Esophagus muscularis mucosa (tissue), 4 donors: ENCODE measurements at regions not wholly inside any gene's neighbourhood (a gene's known extent, or its start where the extent isn't known, plus 50 kb on each side); places are given as distances from the start of the nearest gene placed in this dataset.

ENCODE experiments used
- DNase-seq: peaks from one replicate; pipeline ENCODE4 v3.0.0-alpha.2; 2017; ENCODE audit errors: extremely low spot score
- H3K27ac ChIP-seq, 4 donors: fragments of 200-600 bp; sonication (generic); replicated peaks in 1 of 4; 1 replicate in 3 of 4; 2 replicates in 1 of 4; pipeline ENCODE4 v1.5.1; 2016 to 2019; ENCODE audit warnings: mild to moderate bottlenecking in 1 of 4
- H3K27me3 ChIP-seq, 4 donors: fragments of 200-600 bp; sonication (generic); one replicate each; pipeline versions ENCODE4 v1.5.1 to v1.6.0; 2016 to 2019
- H3K36me3 ChIP-seq, 4 donors: fragments of 200-600 bp; sonication (generic); one replicate each; pipeline ENCODE4 v1.5.1; 2016 to 2019
- H3K4me1 ChIP-seq, 4 donors: fragments of 200-600 bp; sonication (generic); one replicate each; pipeline ENCODE4 v1.5.1; 2016 to 2019
- H3K4me3 ChIP-seq, 4 donors: fragments of 200-600 bp; sonication (generic); 1 replicate in 2 of 4; 2 replicates in 2 of 4; pipeline ENCODE4 v1.5.1; 2016 to 2019; ENCODE audit warnings: mild to moderate bottlenecking in 4 of 4, moderate library complexity in 1 of 4
- H3K9me3 ChIP-seq, 4 donors: fragments of 200-600 bp; sonication (generic); 1 replicate in 3 of 4; 2 replicates in 1 of 4; pipeline ENCODE4 v1.5.1; 2016 to 2019
- EP300 ChIP-seq: sonication (generic); formaldehyde crosslinking; IDR thresholded peaks from one replicate; pipeline ENCODE4 v1.6.1; 2017; ENCODE audit warnings: antibody characterized with exemption
- POLR2A ChIP-seq: fragments of 450-650 bp; IDR thresholded peaks from one replicate; pipeline ENCODE4 v1.6.1; 2017; ENCODE audit warnings: antibody characterized with exemption, moderate library complexity, mild to moderate bottlenecking, low read depth
- POLR2AphosphoS5 ChIP-seq, 2 donors: sonication (generic); formaldehyde crosslinking; IDR thresholded peaks; one replicate each; pipeline ENCODE4 v1.6.1; 2017; ENCODE audit warnings: antibody characterized with exemption in 2 of 2
- WGBS: methylation state at CpG from one replicate; pipeline ENCODE4 v1.1.5; 2018; 5-methylcytosine and 5-hydroxymethylcytosine counted together
- intact Hi-C: fragments of 100-400 bp; cut with DNase I; formaldehyde crosslinking; loops from one replicate; pipeline ENCODE4 v1.15.1; 2023
- TF ChIP-seq, protein P1 (sequence below), 3 experiments: fragments of 200-600 bp in 2 of 3; fragments of 450-650 bp in 1 of 3; sonication (generic) in 2 of 3; IDR thresholded peaks; one replicate each; pipeline ENCODE4 v1.5.1; 2017 to 2019; ENCODE audit warnings: antibody characterized with exemption in 3 of 3, mild to moderate bottlenecking in 2 of 3, moderate library complexity in 1 of 3

DNA sequence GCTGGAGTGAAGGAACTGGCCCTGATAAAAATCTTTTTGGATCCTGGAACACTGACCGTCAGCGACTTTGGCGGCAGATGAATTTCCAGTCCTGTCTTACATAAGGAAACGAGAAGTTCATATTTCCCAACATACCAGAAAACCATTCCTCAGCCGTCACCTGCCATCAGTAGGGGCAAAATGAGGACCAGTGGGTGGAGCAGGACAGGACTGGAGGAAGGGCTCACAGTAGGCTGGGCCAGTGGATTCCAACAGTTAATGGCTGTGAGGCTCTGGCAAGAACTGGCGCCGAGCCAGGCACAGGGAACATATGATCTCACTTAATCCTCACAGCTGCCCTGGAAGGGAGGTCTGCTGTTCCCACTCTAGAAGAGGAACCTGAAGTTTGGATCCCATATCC, 67.2 kb upstream of the FAM181A start:
- intact Hi-C loops, result no loop called here
- Histone ChIP-seq H3K9me3 (no peaks in the 10 kb centered on the region), H3K27me3 (no peaks in the 10 kb centered on the region), H3K36me3 (no peaks in the 10 kb centered on the region), H3K4me3 (no peak overlapping the region), H3K4me1 (peaks cover 0 to 19% (median 11%) of the 10 kb centered on the region in 4 donors), H3K27ac (no peak overlapping the region)
- WGBS, result 77% methylated on average over 7 of the region's 7 CpGs
- no peak for TF ChIP-seq EP300
- no peak for TF ChIP-seq POLR2A
- TF ChIP-seq, protein P1, sequence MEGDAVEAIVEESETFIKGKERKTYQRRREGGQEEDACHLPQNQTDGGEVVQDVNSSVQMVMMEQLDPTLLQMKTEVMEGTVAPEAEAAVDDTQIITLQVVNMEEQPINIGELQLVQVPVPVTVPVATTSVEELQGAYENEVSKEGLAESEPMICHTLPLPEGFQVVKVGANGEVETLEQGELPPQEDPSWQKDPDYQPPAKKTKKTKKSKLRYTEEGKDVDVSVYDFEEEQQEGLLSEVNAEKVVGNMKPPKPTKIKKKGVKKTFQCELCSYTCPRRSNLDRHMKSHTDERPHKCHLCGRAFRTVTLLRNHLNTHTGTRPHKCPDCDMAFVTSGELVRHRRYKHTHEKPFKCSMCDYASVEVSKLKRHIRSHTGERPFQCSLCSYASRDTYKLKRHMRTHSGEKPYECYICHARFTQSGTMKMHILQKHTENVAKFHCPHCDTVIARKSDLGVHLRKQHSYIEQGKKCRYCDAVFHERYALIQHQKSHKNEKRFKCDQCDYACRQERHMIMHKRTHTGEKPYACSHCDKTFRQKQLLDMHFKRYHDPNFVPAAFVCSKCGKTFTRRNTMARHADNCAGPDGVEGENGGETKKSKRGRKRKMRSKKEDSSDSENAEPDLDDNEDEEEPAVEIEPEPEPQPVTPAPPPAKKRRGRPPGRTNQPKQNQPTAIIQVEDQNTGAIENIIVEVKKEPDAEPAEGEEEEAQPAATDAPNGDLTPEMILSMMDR (IDR thresholded peaks at IDR 0.05), result no peak
- TF ChIP-seq POLR2AphosphoS5 (IDR thresholded peaks at IDR 0.05), result no peak
- no peak for DNase-seq

GRCh38 chr14:93858896-93859295, 68.2 kb upstream of the FAM181A start:
- DNase-seq, result no peak
- Histone ChIP-seq H3K9me3 (no peaks in the 10 kb centered on the region), H3K4me1 (peaks cover 0 to 19% (median 11%) of the 10 kb centered on the region in 4 donors), H3K27me3 (no peaks in the 10 kb centered on the region), H3K27ac (no peak overlapping the region), H3K4me3 (no peak overlapping the region), H3K36me3 (no peaks in the 10 kb centered on the region)
- TF ChIP-seq EP300, result no peak
- no peak for TF ChIP-seq POLR2A
- TF ChIP-seq POLR2AphosphoS5 (IDR thresholded peaks at IDR 0.05), result no peak
- TF ChIP-seq, protein P1 (IDR thresholded peaks at IDR 0.05), result no peak
- 86% methylated on average over 15 of the region's 17 CpGs for WGBS
- intact Hi-C loops, result no loop called here

DNA sequence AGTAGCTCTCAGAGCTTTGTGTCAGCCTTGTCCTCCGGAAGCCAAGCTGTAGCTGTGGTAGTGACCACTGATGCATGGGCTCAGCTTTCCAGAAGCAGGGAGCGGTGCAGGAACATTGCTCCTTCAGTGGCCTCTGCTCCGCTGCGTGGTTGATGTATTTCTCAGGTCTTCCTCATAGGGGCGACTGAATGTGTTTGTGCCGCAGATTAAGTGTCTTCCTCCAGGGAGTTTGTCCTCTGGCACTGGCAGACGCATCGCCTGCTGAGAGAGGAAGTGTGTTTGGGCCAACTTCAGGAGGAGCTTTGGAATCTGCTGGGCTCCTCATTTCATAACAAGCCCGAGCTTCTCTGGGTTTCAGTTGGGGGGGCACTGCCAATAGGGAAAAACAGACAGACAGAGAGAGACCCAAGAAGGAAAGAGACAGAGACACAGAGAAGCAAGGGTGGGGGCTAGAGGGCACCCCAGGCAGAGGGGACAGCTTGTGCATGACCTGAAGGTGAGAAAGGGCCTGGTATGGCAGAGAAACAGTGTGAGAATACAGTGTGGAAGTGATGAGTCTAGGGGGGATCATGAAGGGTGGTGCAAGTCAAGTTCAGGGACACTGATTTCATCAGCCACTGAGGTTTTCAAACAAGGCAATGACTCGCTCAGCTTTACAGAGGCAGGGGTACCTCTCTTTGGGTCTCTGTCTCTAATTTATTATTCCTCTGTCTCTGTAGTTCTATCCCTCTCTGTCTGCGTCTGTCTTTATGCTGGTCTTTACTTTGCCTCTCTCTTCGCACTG, 69.4 kb upstream of the PRIMA1 start:
- Histone ChIP-seq H3K27ac (peak overlapping the region in 1 of 4 donors; percentile 13), H3K36me3 (no peaks in the 10 kb centered on the region), H3K27me3 (no peaks in the 10 kb centered on the region), H3K4me3 (no peak overlapping the region), H3K9me3 (no peaks in the 10 kb centered on the region), H3K4me1 (peaks cover 0 to 19% (median 11%) of the 10 kb centered on the region in 4 donors)
- TF ChIP-seq POLR2A (no peak), POLR2AphosphoS5 (IDR thresholded peaks at IDR 0.05) (peak in 1 of 2 donors; percentile 17)
- TF ChIP-seq, protein P1 (IDR thresholded peaks at IDR 0.05), result peak in 1 of 3 experiments; percentile 14
- 60% methylated on average over 9 of the region's 12 CpGs for WGBS
- intact Hi-C loops, result no loop called here
- DNase-seq, result no peak

GRCh38 chr14:93857081-93857480, 68.8 kb upstream of the PRIMA1 start:
- Histone ChIP-seq H3K36me3 (no peaks in the 10 kb centered on the region), H3K27me3 (no peaks in the 10 kb centered on the region), H3K4me1 (peaks cover 0 to 19% (median 11%) of the 10 kb centered on the region in 4 donors), H3K27ac (no peak overlapping the region), H3K9me3 (no peaks in the 10 kb centered on the region), H3K4me3 (no peak overlapping the region)
- no peak for TF ChIP-seq POLR2AphosphoS5 (IDR thresholded peaks at IDR 0.05)
- no peak for TF ChIP-seq EP300
- TF ChIP-seq POLR2A, result no peak
- TF ChIP-seq, protein P1 (IDR thresholded peaks at IDR 0.05), result no peak
- no peak for DNase-seq
- 67% methylated on average over 4 of the region's 4 CpGs for WGBS
- intact Hi-C loops, result no loop called here
